GM21423 (cell line): ENCODE measurements at regions not wholly inside any gene's neighbourhood (a gene's known extent, or its start where the extent isn't known, plus 50 kb on each side); places are given as distances from the start of the nearest gene placed in this dataset.

Experiments
- ATAC-seq: cut with Tn5 transposase; IDR thresholded peaks from one replicate; pipeline ENCODE4 v1.9.1; 2021; ENCODE audit warnings: mild to moderate bottlenecking, moderate library complexity; ENCODE audit not compliant: unreplicated experiment

DNA sequence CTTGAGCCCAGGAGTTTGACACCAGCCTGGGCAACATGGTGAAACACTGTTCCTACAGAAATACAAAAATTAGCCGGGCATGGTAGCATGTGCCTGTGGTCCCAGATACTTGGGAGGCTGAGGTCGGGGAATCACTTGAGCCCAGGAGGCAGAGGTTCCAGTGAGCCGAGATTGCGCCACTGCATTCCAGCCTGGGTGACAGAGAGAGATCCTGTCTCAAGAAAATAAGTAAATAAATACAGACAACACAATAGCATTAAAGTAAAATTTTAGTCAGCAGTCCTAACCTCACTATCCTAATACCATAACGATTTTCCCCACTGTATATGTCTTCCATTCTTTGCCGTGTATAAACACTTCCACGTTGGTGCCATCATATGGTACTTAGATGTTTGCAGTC lies 83.0 kb upstream of the MBOAT2 start:
- ATAC-seq: no peak

DNA sequence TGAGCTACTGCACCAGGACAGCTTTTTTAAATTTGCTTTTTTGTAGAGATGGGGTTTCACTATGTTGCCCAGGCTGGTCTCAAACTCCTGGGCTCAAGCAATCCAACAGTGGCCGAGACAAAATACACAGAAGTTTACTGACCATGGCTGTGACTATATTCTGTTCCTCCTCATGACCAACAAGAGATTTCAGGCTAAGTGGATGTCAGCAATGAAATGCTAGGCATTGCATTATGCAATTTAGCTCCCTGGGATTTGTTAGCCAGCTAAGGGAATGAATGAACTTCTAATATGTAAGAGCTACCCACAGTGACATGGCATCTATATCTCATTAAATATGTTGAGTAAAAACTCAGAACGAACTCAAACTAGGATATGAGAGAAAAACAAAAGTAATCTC lies 81.9 kb upstream of the MBOAT2 start:
- ATAC-seq: no peak

DNA sequence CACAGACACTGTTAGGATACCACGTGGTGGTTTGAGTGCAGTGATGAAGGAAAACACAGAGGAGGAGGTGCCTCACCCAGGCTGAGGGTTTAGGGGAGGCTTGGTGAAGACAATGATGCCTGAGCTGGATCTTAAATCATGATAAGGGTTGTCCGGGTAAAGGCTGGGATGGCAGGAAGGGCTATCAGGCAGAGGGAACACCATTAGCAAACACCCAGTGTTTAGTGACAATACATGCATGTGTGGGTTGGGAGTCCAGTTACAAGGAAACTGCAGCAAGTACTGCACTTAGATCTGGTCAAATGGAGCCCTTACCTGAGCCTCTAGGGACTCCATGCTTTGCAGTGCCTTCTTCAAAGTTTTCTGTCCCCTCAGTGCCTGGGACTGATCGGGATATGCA lies 79.8 kb upstream of the MBOAT2 start:
- no peak for ATAC-seq

- ATAC-seq: no peak
These were observed 78.7 kb upstream of the MBOAT2 start for GRCh38 chr2:9082158-9082557.

DNA sequence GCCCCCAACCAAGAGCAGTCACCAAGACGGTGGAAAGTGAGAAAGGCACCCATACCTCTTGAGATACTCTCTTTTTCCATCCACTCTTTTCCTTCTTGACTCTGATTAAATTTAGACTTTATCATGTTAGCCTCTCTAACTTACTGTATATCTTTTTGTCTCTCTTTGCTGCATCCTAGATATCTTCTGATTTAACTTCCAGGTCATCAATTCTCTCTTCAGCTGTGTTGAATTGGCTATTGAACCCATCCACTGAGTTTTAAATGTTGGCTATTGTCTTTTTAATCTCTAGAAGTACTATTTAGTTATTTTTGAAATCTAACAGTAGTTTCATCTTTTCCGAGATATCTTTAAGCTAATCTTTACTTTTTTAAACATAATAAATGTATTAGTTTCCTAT lies 78.3 kb upstream of the MBOAT2 start:
- ATAC-seq: no peak

- no peak for ATAC-seq
These were observed 74.9 kb upstream of the MBOAT2 start for GRCh38 chr2:9078405-9078804.

DNA sequence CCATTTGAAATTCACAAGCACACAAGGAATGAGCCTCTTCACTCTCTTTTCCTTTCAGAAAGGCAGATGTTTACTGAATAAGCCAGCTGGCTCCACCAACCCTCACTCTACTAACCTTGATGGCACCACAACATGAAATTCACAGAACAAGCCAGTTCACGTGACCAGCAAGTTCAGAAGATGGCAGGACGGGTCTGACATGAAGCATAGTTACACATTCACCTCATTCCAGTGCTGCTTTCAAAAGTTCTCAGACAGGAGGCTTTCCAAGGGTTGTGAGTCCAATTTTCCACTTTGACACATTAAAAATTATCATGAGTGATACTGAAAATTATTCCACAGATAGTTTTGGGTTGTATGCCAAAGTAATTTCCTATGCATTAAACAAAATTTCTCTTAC lies 74.2 kb upstream of the MBOAT2 start:
- ATAC-seq: no peak

DNA sequence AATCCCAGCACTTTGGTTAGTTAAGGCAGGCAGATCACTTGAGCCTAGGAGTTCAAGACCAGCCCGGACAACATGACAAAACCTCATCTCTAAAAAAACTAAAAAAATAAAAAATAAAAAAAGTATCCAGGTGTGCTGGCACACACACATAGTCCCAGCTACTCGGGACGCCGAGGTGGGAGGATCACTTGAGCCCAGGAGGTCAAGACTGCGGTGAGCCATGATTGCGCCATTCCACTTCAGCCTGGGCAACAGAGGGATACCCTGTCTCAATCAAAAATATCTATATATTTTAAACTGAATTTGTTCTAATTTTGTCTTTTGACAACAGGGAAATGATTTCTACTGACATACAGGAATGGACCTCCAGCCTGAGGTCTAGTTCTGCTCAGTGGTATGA lies 73.3 kb upstream of the MBOAT2 start:
- no peak for ATAC-seq

- ATAC-seq: no peak
These were observed 72.7 kb upstream of the MBOAT2 start for GRCh38 chr2:9076210-9076609.

GRCh38 chr2:9074930-9075329 lies 71.4 kb upstream of the MBOAT2 start:
- no peak for ATAC-seq

DNA sequence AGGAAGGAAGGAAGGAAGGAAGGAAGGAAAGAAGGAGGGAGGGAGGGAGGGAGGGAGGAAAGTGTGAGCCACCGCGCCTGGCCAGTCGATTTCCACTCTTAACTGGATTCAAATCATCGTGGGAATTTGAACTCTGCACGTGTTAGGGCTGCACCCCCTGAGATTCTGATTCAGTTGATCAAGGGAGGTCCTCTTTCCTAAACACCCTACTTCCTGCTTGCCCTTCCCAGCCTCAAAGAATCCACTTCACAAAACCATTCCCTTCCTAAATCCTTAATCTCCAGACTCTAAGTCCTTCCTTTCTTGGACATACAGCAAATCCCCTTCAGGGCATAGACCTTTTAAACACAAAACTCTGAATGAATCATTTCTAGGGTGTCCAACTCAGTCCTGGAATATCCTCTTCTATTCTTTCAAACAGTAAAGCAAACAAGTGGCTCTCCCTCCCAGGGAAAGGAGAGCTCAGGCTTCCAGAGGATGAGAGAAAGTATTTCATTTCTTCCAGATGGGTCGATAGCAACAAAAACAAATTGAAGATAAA lies 68.2 kb upstream of the MBOAT2 start:
- no peak for ATAC-seq

GRCh38 chr2:9071032-9071431 lies 67.5 kb upstream of the MBOAT2 start:
- peak; percentile 46 for ATAC-seq

GRCh38 chr2:9069543-9069942 lies 66.1 kb upstream of the MBOAT2 start:
- ATAC-seq: no peak

- ATAC-seq: no peak
These were observed 62.4 kb upstream of the MBOAT2 start for GRCh38 chr2:9065901-9066300.

DNA sequence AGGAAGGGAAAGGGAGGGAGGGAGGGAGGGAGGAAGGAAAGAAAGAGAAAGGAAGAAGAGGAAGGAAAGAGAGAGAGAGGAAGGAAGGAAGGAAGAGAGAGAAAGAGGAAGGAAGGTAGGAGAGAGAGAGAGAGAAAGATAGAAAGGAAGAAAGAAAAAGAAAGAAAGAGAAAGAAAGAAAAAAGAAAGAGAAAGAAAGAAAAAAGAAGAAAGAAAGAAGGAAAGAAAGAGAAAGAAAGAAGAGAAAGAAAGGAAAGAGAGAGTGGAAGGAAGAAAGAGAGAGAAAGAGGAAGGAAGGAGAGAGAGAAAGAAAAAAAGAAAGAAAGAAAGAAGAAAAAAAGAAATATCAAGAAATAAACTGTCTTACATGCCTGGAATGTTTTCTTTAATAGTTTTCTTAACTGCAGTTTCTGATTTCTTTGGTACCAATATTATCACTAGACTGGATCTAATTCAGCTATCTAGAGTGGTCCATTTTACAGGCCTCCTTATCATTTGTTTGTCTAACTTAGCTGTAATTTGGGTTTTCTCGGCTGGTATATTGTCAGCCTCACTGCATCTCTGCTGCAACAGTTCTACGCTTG lies 59.6 kb upstream of the MBOAT2 start:
- no peak for ATAC-seq

DNA sequence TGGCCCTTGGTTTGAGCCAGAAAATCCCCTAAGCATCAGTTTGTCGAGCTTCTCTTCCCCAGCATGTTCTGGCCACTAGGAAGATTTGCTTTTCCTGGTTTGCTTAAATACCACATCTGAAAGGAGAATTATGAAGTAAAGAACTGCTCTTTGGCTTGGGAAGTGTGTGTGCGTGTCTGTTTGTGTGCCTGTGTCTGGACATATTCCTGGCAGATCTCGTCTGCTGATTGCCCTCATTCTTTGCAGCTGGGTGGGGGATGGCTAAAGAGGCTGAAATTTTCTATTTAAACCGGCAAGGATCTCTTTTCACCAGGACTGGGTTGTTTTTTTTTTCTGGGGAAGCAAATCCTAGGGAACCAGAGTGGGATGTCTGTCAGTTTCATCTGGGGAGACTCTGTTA lies 57.3 kb upstream of the MBOAT2 start:
- no peak for ATAC-seq

GRCh38 chr2:9057939-9058761 lies 54.7 kb upstream of the MBOAT2 start:
- no peak for ATAC-seq

DNA sequence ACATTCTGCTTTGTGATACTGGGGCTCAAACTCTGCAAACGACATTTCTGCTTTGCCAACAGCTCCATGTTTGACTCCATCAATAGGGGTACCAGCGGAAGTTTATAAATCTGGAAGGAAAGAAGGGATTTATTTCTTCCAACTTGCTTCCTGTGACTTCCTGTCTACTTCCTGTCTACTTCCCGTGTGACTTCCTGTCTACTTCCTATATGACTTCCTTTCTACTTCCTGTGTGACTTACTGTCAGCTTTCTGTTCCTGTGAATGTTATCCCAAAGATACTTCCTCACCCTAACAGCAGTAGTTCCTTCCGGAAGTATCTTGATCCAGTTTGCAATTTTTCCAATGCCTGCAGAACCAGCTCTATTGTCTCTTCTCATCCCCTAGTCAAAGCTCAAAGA lies 52.0 kb upstream of the MBOAT2 start:
- ATAC-seq: no peak

GRCh38 chr2:9053534-9053931 lies 50.0 kb upstream of the MBOAT2 start:
- ATAC-seq: no peak
